GM12872 (cell line): ENCODE measurements at regions not wholly inside any gene's neighbourhood (a gene's known extent, or its start where the extent isn't known, plus 50 kb on each side); places are given as distances from the start of the nearest gene placed in this dataset.

Experiments
- CTCF ChIP-seq: IDR thresholded peaks from 3 replicates; pipeline ENCODE4 v1.5.1; 2011; ENCODE audit warnings: low read depth, mild to moderate bottlenecking, low read length, moderate library complexity; ENCODE audit not compliant: insufficient read depth

- TF ChIP-seq CTCF: no peak
Observed at GRCh38 chr10:31213959-31214358, 105.1 kb upstream of the ZEB1 start.

GRCh38 chr10:31215052-31215451 lies 104.0 kb upstream of the ZEB1 start:
- no peak for TF ChIP-seq CTCF

GRCh38 chr10:31219306-31219705 lies 99.7 kb upstream of the ZEB1 start:
- TF ChIP-seq CTCF: no peak

- no peak for TF ChIP-seq CTCF
Observed at GRCh38 chr10:31239961-31240360, 79.1 kb upstream of the ZEB1 start.

GRCh38 chr10:31242902-31243301 lies 76.1 kb upstream of the ZEB1 start:
- no peak for TF ChIP-seq CTCF

- TF ChIP-seq CTCF: no peak
Observed at GRCh38 chr10:31253237-31253636, 65.8 kb upstream of the ZEB1 start.

- TF ChIP-seq CTCF: no peak
Observed at GRCh38 chr10:31261511-31262311, 57.3 kb upstream of the ZEB1 start.
